HepG2 (cell line): ENCODE measurements at regions not wholly inside any gene's neighbourhood (a gene's known extent, or its start where the extent isn't known, plus 50 kb on each side); places are given as distances from the start of the nearest gene placed in this dataset.

Experiments used
- DBP ChIP-seq: sonication (generic); formaldehyde crosslinking; IDR thresholded peaks from 2 replicates; pipeline ENCODE4 v1.4.0; 2020; ENCODE audit warnings: missing genetic modification reagents; ENCODE audit errors: not compliant biosample characterization
- ERF ChIP-seq: IDR thresholded peaks from 2 replicates; pipeline ENCODE4 v1.6.1; 2018; ENCODE audit warnings: missing biosample characterization, missing genetic modification reagents
- HCFC1 ChIP-seq: fragments of 150-350 bp; IDR thresholded peaks from 2 replicates; pipeline ENCODE4 v1.6.1; 2014; ENCODE audit warnings: low read depth, low read length
- MAFG ChIP-seq: sonication (generic); formaldehyde crosslinking; IDR thresholded peaks from 2 replicates; pipeline ENCODE4 v1.5.1; 2020; ENCODE audit warnings: mild to moderate bottlenecking, missing genetic modification reagents
- MYC ChIP-seq: sonication (generic); formaldehyde crosslinking; IDR thresholded peaks from 2 replicates; pipeline ENCODE4 v1.9.0; 2021; ENCODE audit warnings: missing genetic modification reagents, borderline replicate concordance
- SP1 ChIP-seq, 2 experiments: fragments of 450-650 bp in 1 of 2; sonication (generic) in 1 of 2; formaldehyde crosslinking in 1 of 2; IDR thresholded peaks; 2 replicates each; pipeline versions ENCODE4 v1.4.0 to v1.6.1; 2016 to 2020; ENCODE audit warnings: missing genetic modification reagents in 1 of 2
- ZNF446 ChIP-seq: sonication (generic); formaldehyde crosslinking; IDR thresholded peaks from 2 replicates; pipeline ENCODE4 v1.5.0; 2020; ENCODE audit warnings: mild to moderate bottlenecking, missing genetic modification reagents
- ZNF570 ChIP-seq: sonication (generic); formaldehyde crosslinking; IDR thresholded peaks from 2 replicates; pipeline ENCODE4 v1.4.0; 2020; ENCODE audit warnings: mild to moderate bottlenecking, missing genetic modification reagents, borderline replicate concordance
- TF ChIP-seq, protein P1 (sequence below): sonication (generic); formaldehyde crosslinking; IDR thresholded peaks from 2 replicates; pipeline ENCODE4 v1.4.0; 2020; ENCODE audit warnings: missing genetic modification reagents

- TF ChIP-seq ZNF446 (CRISPR knock-in tag) = no peak
- no peak for TF ChIP-seq SP1 (IDR thresholded peaks at IDR 0.05)
- TF ChIP-seq SP1 (CRISPR knock-in tag; IDR thresholded peaks at IDR 0.05) = no peak
- no peak for TF ChIP-seq ZNF570 (CRISPR knock-in tag)
- TF ChIP-seq HCFC1 = no peak
- TF ChIP-seq, protein P1, sequence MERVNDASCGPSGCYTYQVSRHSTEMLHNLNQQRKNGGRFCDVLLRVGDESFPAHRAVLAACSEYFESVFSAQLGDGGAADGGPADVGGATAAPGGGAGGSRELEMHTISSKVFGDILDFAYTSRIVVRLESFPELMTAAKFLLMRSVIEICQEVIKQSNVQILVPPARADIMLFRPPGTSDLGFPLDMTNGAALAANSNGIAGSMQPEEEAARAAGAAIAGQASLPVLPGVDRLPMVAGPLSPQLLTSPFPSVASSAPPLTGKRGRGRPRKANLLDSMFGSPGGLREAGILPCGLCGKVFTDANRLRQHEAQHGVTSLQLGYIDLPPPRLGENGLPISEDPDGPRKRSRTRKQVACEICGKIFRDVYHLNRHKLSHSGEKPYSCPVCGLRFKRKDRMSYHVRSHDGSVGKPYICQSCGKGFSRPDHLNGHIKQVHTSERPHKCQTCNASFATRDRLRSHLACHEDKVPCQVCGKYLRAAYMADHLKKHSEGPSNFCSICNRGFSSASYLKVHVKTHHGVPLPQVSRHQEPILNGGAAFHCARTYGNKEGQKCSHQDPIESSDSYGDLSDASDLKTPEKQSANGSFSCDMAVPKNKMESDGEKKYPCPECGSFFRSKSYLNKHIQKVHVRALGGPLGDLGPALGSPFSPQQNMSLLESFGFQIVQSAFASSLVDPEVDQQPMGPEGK = no peak
- no peak for TF ChIP-seq MAFG
- TF ChIP-seq MYC = no peak
- no peak for TF ChIP-seq ERF
- TF ChIP-seq DBP = no peak
Observed at GRCh38 chr18:57211776-57212175, 64.9 kb downstream of the BOD1L2 start.
